Epithelial cell of proximal tubule (primary cell): ENCODE measurements at regions not wholly inside any gene's neighbourhood (a gene's known extent, or its start where the extent isn't known, plus 50 kb on each side); places are given as distances from the start of the nearest gene placed in this dataset.

Experiments used
- DNase-seq: peaks from one replicate; pipeline ENCODE4 v3.0.0-alpha.2; 2011; ENCODE audit warnings: low read depth
- H3K4me3 ChIP-seq: 2 replicates; pipeline ENCODE4 v1.5.1; 2011; ENCODE audit warnings: low read depth, mild to moderate bottlenecking, low read length
- TF ChIP-seq, protein P1 (sequence below): conservative IDR thresholded peaks from 2 replicates; pipeline ENCODE4 v1.5.1; 2012; ENCODE audit warnings: low read depth, mild to moderate bottlenecking, low read length

DNA sequence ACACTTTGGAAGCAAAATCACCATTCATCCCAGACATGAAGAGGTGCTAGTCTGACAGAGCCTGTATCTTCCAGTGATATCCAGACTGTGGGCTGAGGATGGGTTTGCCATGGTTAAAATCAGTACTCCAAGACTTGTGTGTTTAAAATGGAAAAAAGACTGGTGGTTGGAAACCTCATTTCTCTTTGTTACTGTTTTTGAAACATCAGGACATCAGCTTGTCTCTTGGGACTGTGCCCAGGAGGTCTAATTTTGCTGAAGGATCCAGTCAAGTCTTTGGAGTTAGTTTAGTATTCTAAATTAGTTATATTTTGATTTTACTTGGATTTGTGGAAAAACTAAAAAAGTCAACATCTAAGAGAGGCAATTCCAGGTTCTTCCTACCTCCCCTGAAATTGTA is 578.4 kb downstream of the PLCL1 start:
- H3K4me3 ChIP-seq, result no peak overlapping the region
- TF ChIP-seq, protein P1, sequence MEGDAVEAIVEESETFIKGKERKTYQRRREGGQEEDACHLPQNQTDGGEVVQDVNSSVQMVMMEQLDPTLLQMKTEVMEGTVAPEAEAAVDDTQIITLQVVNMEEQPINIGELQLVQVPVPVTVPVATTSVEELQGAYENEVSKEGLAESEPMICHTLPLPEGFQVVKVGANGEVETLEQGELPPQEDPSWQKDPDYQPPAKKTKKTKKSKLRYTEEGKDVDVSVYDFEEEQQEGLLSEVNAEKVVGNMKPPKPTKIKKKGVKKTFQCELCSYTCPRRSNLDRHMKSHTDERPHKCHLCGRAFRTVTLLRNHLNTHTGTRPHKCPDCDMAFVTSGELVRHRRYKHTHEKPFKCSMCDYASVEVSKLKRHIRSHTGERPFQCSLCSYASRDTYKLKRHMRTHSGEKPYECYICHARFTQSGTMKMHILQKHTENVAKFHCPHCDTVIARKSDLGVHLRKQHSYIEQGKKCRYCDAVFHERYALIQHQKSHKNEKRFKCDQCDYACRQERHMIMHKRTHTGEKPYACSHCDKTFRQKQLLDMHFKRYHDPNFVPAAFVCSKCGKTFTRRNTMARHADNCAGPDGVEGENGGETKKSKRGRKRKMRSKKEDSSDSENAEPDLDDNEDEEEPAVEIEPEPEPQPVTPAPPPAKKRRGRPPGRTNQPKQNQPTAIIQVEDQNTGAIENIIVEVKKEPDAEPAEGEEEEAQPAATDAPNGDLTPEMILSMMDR, result no peak
- no peak for DNase-seq

DNA sequence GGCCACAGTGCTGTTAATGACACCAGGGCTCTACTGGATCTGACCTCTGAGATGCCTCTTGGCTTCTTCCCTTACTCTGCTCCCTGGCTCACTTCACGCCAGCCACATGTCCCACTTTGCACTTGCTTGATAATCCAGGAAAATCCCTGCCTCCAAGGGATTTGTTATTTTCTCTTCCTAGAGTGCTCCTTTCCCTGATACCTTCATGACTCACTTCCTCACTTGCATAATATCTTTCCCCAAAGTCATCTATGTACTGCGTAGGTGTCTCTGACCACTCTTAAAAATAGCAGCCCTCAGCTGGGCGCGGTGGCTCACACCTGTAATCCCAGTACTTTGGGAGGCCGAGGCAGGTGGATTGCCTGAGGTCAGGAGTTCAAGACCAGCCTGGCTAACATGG is 572.3 kb downstream of the PLCL1 start:
- no peak overlapping the region for H3K4me3 ChIP-seq
- DNase-seq, result no peak
- TF ChIP-seq, protein P1, result no peak

- no peak for DNase-seq
- no peak overlapping the region for H3K4me3 ChIP-seq
- TF ChIP-seq, protein P1, result no peak
Measured at GRCh38 chr2:198375083-198375410, 570.7 kb downstream of the PLCL1 start.

- TF ChIP-seq, protein P1, result peak; percentile 89
- peak; percentile 22 for DNase-seq
- H3K4me3 ChIP-seq, result no peak overlapping the region
Measured at GRCh38 chr2:198374375-198375082, 570.1 kb downstream of the PLCL1 start.

DNA sequence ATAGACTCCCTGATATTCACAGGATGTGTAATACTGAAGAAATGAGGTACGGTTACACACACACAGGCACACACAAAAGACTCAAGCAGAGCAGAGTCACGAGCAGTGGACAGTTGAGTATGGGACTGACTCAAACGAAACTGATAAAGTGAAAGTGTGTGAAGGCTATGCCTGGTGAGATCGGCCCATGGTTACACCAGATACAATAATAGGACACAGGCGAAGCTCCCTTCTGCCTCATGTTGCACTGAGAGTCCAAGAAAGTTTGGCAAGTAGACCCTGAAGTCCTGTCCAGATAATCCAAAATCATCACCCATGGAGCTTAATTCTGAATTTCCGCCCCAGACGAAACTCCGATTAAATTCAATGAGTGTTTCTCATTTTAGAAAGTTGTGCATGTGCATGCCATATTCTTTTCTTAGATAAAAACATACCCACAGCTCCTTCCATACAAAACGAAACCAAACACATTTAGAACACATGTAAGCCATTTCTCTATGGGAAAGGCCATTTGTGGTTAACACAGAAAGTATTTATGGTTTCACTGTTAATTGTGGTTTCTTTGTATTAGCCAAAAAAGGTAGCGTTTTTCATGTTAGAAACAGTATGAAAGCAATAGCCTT is 567.6 kb downstream of the PLCL1 start:
- no peak for DNase-seq
- TF ChIP-seq, protein P1, result no peak
- H3K4me3 ChIP-seq, result no peak overlapping the region

GRCh38 chr2:198371329-198371728 is 566.9 kb downstream of the PLCL1 start:
- TF ChIP-seq, protein P1, result no peak
- H3K4me3 ChIP-seq, result no peak overlapping the region
- DNase-seq, result no peak

- DNase-seq, result no peak
- TF ChIP-seq, protein P1, result no peak
- no peak overlapping the region for H3K4me3 ChIP-seq
Measured at GRCh38 chr2:198368089-198368488, 563.7 kb downstream of the PLCL1 start.
